H9 (cell line): ENCODE measurements at regions not wholly inside any gene's neighbourhood (a gene's known extent, or its start where the extent isn't known, plus 50 kb on each side); places are given as distances from the start of the nearest gene placed in this dataset.

Source experiments
- DNase-seq: peaks from one replicate; pipeline ENCODE4 v3.0.0-alpha.2; 2017
- H2AFZ ChIP-seq: one replicate; pipeline ENCODE4 v1.6.1; 2013; ENCODE audit warnings: mild to moderate bottlenecking, low read length, control low read depth, moderate library complexity
- H2AK5ac ChIP-seq: 2 replicates; pipeline ENCODE4 v1.6.1; 2013; ENCODE audit warnings: low read length, control low read depth, mixed read lengths; ENCODE audit not compliant: insufficient read length
- H2BK120ac ChIP-seq: one replicate; pipeline ENCODE4 v1.6.1; 2013; ENCODE audit warnings: low read depth, mild to moderate bottlenecking, low read length, control low read depth, inconsistent platforms; ENCODE audit not compliant: poor library complexity, severe bottlenecking
- H2BK12ac ChIP-seq: 2 replicates; pipeline ENCODE4 v1.6.1; 2013; ENCODE audit warnings: low read length, control low read depth, mixed read lengths, low read depth; ENCODE audit not compliant: insufficient read length
- H2BK15ac ChIP-seq: 2 replicates; pipeline ENCODE4 v1.6.1; 2013; ENCODE audit warnings: low read depth, low read length, control low read depth
- H2BK20ac ChIP-seq: one replicate; pipeline ENCODE4 v1.6.1; 2013; ENCODE audit warnings: low read depth, mild to moderate bottlenecking, low read length, control low read depth, inconsistent platforms; ENCODE audit not compliant: poor library complexity, severe bottlenecking
- H2BK5ac ChIP-seq: 2 replicates; pipeline ENCODE4 v1.6.1; 2013; ENCODE audit warnings: low read length, control low read depth, mixed read lengths; ENCODE audit not compliant: insufficient read length
- H3K14ac ChIP-seq: 2 replicates; pipeline ENCODE4 v1.6.1; 2013; ENCODE audit warnings: low read length, control low read depth; ENCODE audit not compliant: insufficient read depth
- H3K18ac ChIP-seq: 2 replicates; pipeline ENCODE4 v1.6.1; 2013; ENCODE audit warnings: low read depth, mild to moderate bottlenecking, mixed read lengths, low read length, control low read depth; ENCODE audit not compliant: insufficient read length
- H3K23ac ChIP-seq: 2 replicates; pipeline ENCODE4 v1.6.1; 2013; ENCODE audit warnings: low read length, control low read depth, mixed read lengths, low read depth; ENCODE audit not compliant: insufficient read length
- H3K23me2 ChIP-seq: 2 replicates; pipeline ENCODE4 v1.6.1; 2013; ENCODE audit warnings: low read depth, mild to moderate bottlenecking, mixed read lengths, low read length, control low read depth; ENCODE audit not compliant: insufficient read length, poor library complexity, severe bottlenecking
- H3K27ac ChIP-seq: 2 replicates; pipeline ENCODE4 v1.5.1; 2013; ENCODE audit warnings: low read length, control low read depth, mixed read lengths, low read depth; ENCODE audit not compliant: insufficient read length
- H3K27me3 ChIP-seq: 2 replicates; pipeline ENCODE4 v1.6.1; 2013; ENCODE audit warnings: low read length, control low read depth, inconsistent platforms; ENCODE audit not compliant: insufficient read depth
- H3K4ac ChIP-seq: 2 replicates; pipeline ENCODE4 v1.6.1; 2013; ENCODE audit warnings: low read depth, mild to moderate bottlenecking, control low read depth, inconsistent platforms, low read length, moderate library complexity
- H3K4me1 ChIP-seq: 2 replicates; pipeline ENCODE4 v1.6.1; 2013; ENCODE audit warnings: low read length, control low read depth, inconsistent platforms; ENCODE audit not compliant: insufficient read depth
- H3K4me2 ChIP-seq: 2 replicates; pipeline ENCODE4 v1.6.1; 2013; ENCODE audit warnings: low read length, control low read depth, mixed read lengths; ENCODE audit not compliant: insufficient read length, insufficient read depth
- H3K56ac ChIP-seq: 2 replicates; pipeline ENCODE4 v1.6.1; 2013; ENCODE audit warnings: low read depth, mild to moderate bottlenecking, mixed read lengths, low read length, control low read depth; ENCODE audit not compliant: insufficient read length
- H3K79me1 ChIP-seq: 2 replicates; pipeline ENCODE4 v1.6.1; 2013; ENCODE audit warnings: low read depth, mild to moderate bottlenecking, moderate library complexity, low read length, control low read depth, inconsistent platforms; ENCODE audit not compliant: insufficient read depth, poor library complexity, severe bottlenecking
- H3K79me2 ChIP-seq: 2 replicates; pipeline ENCODE4 v1.6.1; 2013; ENCODE audit warnings: low read length, control low read depth, inconsistent platforms; ENCODE audit not compliant: insufficient read depth
- H3K9ac ChIP-seq: 2 replicates; pipeline ENCODE4 v1.6.1; 2013; ENCODE audit warnings: low read length, control low read depth, mixed read lengths; ENCODE audit not compliant: insufficient read length; ENCODE audit errors: extremely low read depth
- H3K9me3 ChIP-seq: one replicate; pipeline ENCODE4 v1.6.1; 2013; ENCODE audit warnings: low read depth, low read length, inconsistent platforms; ENCODE audit not compliant: control insufficient read depth
- H3T11ph ChIP-seq: one replicate; pipeline ENCODE4 v1.6.1; 2013; ENCODE audit warnings: mild to moderate bottlenecking, low read length, control low read depth, inconsistent platforms
- H4K20me1 ChIP-seq: one replicate; pipeline ENCODE4 v1.6.1; 2013; ENCODE audit not compliant: control insufficient read depth, insufficient read length, insufficient read depth
- H4K5ac ChIP-seq: 2 replicates; pipeline ENCODE4 v1.6.1; 2013; ENCODE audit warnings: low read depth, mild to moderate bottlenecking, mixed read lengths, low read length, control low read depth; ENCODE audit not compliant: insufficient read length
- H4K8ac ChIP-seq: replicated peaks from 2 replicates; pipeline ENCODE4 v1.6.1; 2013; ENCODE audit warnings: low read length, control low read depth, mixed read lengths, low read depth; ENCODE audit not compliant: insufficient read length
- H4K91ac ChIP-seq: 2 replicates; pipeline ENCODE4 v1.6.1; 2013; ENCODE audit warnings: low read depth, mild to moderate bottlenecking, moderate library complexity, mixed read lengths, low read length, control low read depth; ENCODE audit not compliant: insufficient read length
- H3K27ac Mint-ChIP-seq, 3 experiments: 2 replicates in 2 of 3; 3 replicates in 1 of 3; pipeline ENCODE4 v1.8.0; 2020 to 2021; ENCODE audit warnings: mixed read lengths in 3 of 3, mild to moderate bottlenecking in 1 of 3, moderate library complexity in 1 of 3
- H3K27me3 Mint-ChIP-seq: 2 replicates; pipeline ENCODE4 v1.8.0; 2021; ENCODE audit warnings: low read depth, mild to moderate bottlenecking, moderate library complexity, mixed read lengths
- H3K36me3 Mint-ChIP-seq, 3 experiments: 2 replicates in 2 of 3; 3 replicates in 1 of 3; pipeline ENCODE4 v1.8.0; 2020 to 2021; ENCODE audit warnings: low read depth in 3 of 3, mixed read lengths in 3 of 3; ENCODE audit not compliant: insufficient read depth in 1 of 3
- H3K4me1 Mint-ChIP-seq, 2 experiments: 2 replicates each; pipeline ENCODE4 v1.8.0; 2020; ENCODE audit warnings: mixed read lengths in 2 of 2
- H3K4me3 Mint-ChIP-seq, 2 experiments: 2 replicates in 1 of 2; 3 replicates in 1 of 2; pipeline ENCODE4 v1.8.0; 2020 to 2021; ENCODE audit warnings: mild to moderate bottlenecking in 2 of 2, mixed read lengths in 2 of 2, moderate library complexity in 1 of 2
- H3K9me3 Mint-ChIP-seq, 2 experiments: 2 replicates in 1 of 2; 3 replicates in 1 of 2; pipeline ENCODE4 v1.8.0; 2020; ENCODE audit warnings: mild to moderate bottlenecking in 2 of 2, mixed read lengths in 2 of 2, moderate library complexity in 1 of 2
- CTCF ChIP-seq: fragments of 200-600 bp; sonication (generic); conservative IDR thresholded peaks from 3 replicates; pipeline ENCODE4 v1.8.0; 2021; ENCODE audit warnings: antibody characterized with exemption, mild to moderate bottlenecking
- WGBS: extraction: QIAGEN DNeasy Blood & Tissue Kit; methylation state at CpG from one replicate; pipeline ENCODE4 v1.1.7; 2013; ENCODE audit warnings: missing lambda C conversion rate, low lambda C conversion rate, mixed read lengths; ENCODE audit not compliant: insufficient read length; ENCODE audit errors: extremely low coverage; 5-methylcytosine and 5-hydroxymethylcytosine counted together

DNA sequence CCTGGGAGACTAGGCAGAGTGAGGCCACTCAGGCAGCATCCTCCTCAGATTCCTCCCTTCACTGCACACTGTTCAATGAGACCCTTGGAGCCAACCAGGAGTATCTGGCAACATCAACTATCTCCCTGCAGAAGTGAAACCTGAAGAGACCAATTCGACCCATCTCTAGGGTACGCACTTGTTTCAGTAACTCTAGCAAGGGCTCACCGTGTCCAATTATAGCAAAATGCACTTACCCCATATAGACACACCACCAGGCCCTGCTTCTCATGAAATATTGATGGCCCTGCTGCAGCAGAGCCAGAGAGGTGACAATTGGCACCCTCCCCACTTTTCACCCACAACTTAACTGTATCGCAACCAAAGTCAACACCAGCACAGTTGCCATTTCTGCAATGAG is 196.1 kb upstream of the IGF1R start:
- no peak overlapping the region for H2AFZ ChIP-seq
- H2BK15ac ChIP-seq, result no peak overlapping the region
- H4K5ac ChIP-seq, result no peak overlapping the region
- no peak overlapping the region for H3K56ac ChIP-seq
- WGBS, result no CpG with 5 or more reads among the region's 4 CpGs
- no peak overlapping the region for H3K4me3 Mint-ChIP-seq
- H2AK5ac ChIP-seq, result no peak overlapping the region
- no peak overlapping the region for H4K91ac ChIP-seq
- no peak overlapping the region for H3K4me2 ChIP-seq
- no peak overlapping the region for H3K9ac ChIP-seq
- no peak overlapping the region for H2BK5ac ChIP-seq
- no peaks in the 10 kb centered on the region for H3K79me1 ChIP-seq
- H3K4ac ChIP-seq, result no peak overlapping the region
- H3K79me2 ChIP-seq, result no peaks in the 10 kb centered on the region
- no peak overlapping the region for H3K27ac Mint-ChIP-seq
- no peak overlapping the region for H3K14ac ChIP-seq
- no peak for TF ChIP-seq CTCF
- no peaks in the 10 kb centered on the region for H4K20me1 ChIP-seq
- H2BK120ac ChIP-seq, result no peak overlapping the region
- no peak overlapping the region for H2BK20ac ChIP-seq
- DNase-seq, result no peak
- H3K4me1 Mint-ChIP-seq, result no peaks in the 10 kb centered on the region
- H3K27me3 Mint-ChIP-seq, result peaks cover 17% of the 10 kb centered on the region
- no peaks in the 10 kb centered on the region for H3K9me3 ChIP-seq
- no peaks in the 10 kb centered on the region for H3K27me3 ChIP-seq
- no peak overlapping the region for H3T11ph ChIP-seq
- H4K8ac ChIP-seq, result no peak overlapping the region
- peaks cover 0 to 2% (median 1%) of the 10 kb centered on the region in 3 experiments; a peak in 4 of 7 replicates for H3K36me3 Mint-ChIP-seq
- H3K18ac ChIP-seq, result no peak overlapping the region
- no peaks in the 10 kb centered on the region for H3K4me1 ChIP-seq
- H3K23me2 ChIP-seq, result no peaks in the 10 kb centered on the region
- peaks cover 21% of the 10 kb centered on the region in 2 experiments for H3K9me3 Mint-ChIP-seq
- no peak overlapping the region for H2BK12ac ChIP-seq
- no peak overlapping the region for H3K27ac ChIP-seq
- no peak overlapping the region for H3K23ac ChIP-seq
